ENCODE measurements at regions not wholly inside any gene's neighbourhood (a gene's known extent, or its start where the extent isn't known, plus 50 kb on each side); places are given as distances from the start of the nearest gene placed in this dataset.

- WGBS (ENCODE audit: low lambda C conversion rate), result 71% methylated on average over 16 of the region's 20 CpGs
- no peak for FAIRE-seq
- no peaks in the 10 kb centered on the region for H3K36me3 ChIP-seq (replicated peaks in 1 of 2; ENCODE audit: control insufficient read depth in 1 of 2, insufficient read depth in 2 of 2, low read length in 2 of 2)
- no peak overlapping the region for H3K4me2 ChIP-seq (ENCODE audit: low read depth, low read length)
- no peak overlapping the region for H2AFZ ChIP-seq (ENCODE audit: low read length)
- peaks cover 58% of the 10 kb centered on the region for H3K4me1 ChIP-seq (ENCODE audit: insufficient read depth, low read length)
- H3K79me2 ChIP-seq (ENCODE audit: insufficient read depth, low read length), result no peaks in the 10 kb centered on the region
- no peak for ATAC-seq
- no peak overlapping the region for H3K9ac ChIP-seq (ENCODE audit: insufficient read depth, low read depth, low read length)
- intact Hi-C loops (cut with micrococcal nuclease; ENCODE audit: unreplicated experiment), result no loop called here
- no TSS peak for BruUV-seq (replicated peaks)
- no peaks in the 10 kb centered on the region for H4K20me1 ChIP-seq (ENCODE audit: insufficient read depth, low read length)
- ChIA-PET POLR2A (no interaction called here), CTCF (ENCODE audit: low intra/inter-chr PET ratio, low total read pairs) (no interaction called here)
- H3K27me3 ChIP-seq (ENCODE audit: control insufficient read depth in 1 of 2, insufficient read depth in 2 of 2, low read length in 2 of 2), result no peaks in the 10 kb centered on the region
- in situ Hi-C loops (cut with HindIII; ENCODE audit: extremely low pct_ligation_motif_present, low pct_unique_long_range_greater_than_20kb), result no loop called here
- DNase-seq (ENCODE audit: low spot score), result no peak
- no peaks in the 10 kb centered on the region for H3K9me3 ChIP-seq (ENCODE audit: low read length)
- H3K4me3 ChIP-seq (replicated peaks in 1 of 3; ENCODE audit: insufficient read depth in 1 of 3, low read depth in 2 of 3, low read length in 3 of 3), result no peak overlapping the region
- H3K27ac ChIP-seq (ENCODE audit: extremely low read length, insufficient read depth, low read length), result no peak overlapping the region
- TF ChIP-seq ZNF546 (CRISPR knock-in tag; conservative IDR thresholded peaks at IDR 0.05), result no peak
- 0 out of 2 replicates have a peak, but pooled peaks have one; percentile 68 for TF ChIP-seq CHD4 (IDR thresholded peaks at IDR 0.05; ENCODE audit: borderline replicate concordance, low read length)
- TF ChIP-seq ARID4A (CRISPR knock-in tag; IDR thresholded peaks at IDR 0.05; ENCODE audit: borderline replicate concordance), result no peak
- no peak for TF ChIP-seq ZNF737 (CRISPR knock-in tag; IDR thresholded peaks at IDR 0.05; ENCODE audit: borderline replicate concordance)
- TF ChIP-seq MAFF (IDR thresholded peaks at IDR 0.05; ENCODE audit: low read depth, low read length), result no peak
- no peak for TF ChIP-seq ZNF614 (CRISPR knock-in tag; IDR thresholded peaks at IDR 0.05; ENCODE audit: borderline replicate concordance)
- TF ChIP-seq ZBTB14 (CRISPR knock-in tag; IDR thresholded peaks at IDR 0.05), result no peak
- TF ChIP-seq SIX4 (CRISPR knock-in tag; IDR thresholded peaks at IDR 0.05), result no peak
- TF ChIP-seq STAT5B (CRISPR knock-in tag; IDR thresholded peaks at IDR 0.05), result no peak
- TF ChIP-seq ZBTB1 (CRISPR knock-in tag; IDR thresholded peaks at IDR 0.05; ENCODE audit: borderline replicate concordance), result no peak
- no peak for TF ChIP-seq ZBTB40 (IDR thresholded peaks at IDR 0.05)
- peak; percentile 33; the same call in 1 of the 2 replicates for TF ChIP-seq ZBTB40 (CRISPR knock-in tag; IDR thresholded peaks at IDR 0.05)
These were observed 93.2 kb downstream of the LITAF start for GRCh38 chr16:11493531-11493929.

Measured in HepG2 (cell line).